Astrocyte (in vitro differentiated cells and primary cell): ENCODE measurements at regions not wholly inside any gene's neighbourhood (a gene's known extent, or its start where the extent isn't known, plus 50 kb on each side); places are given as distances from the start of the nearest gene placed in this dataset.

Experiments used
- CTCF ChIP-seq: IDR thresholded peaks from 2 replicates; pipeline ENCODE4 v1.5.1; 2011; ENCODE audit warnings: low read depth, mild to moderate bottlenecking, inconsistent platforms, low read length, moderate library complexity; ENCODE audit not compliant: insufficient read depth
- EZH2 ChIP-seq: IDR thresholded peaks from 2 replicates; pipeline ENCODE4 v1.6.1; 2012; ENCODE audit warnings: mild to moderate bottlenecking, low read length, inconsistent platforms; ENCODE audit not compliant: insufficient read depth

- TF ChIP-seq CTCF (no peak), EZH2 (no peak)
These were observed 153.7 kb upstream of the GAP43 start for GRCh38 chr3:115469649-115470048.
